PC-9 (cell line): ENCODE measurements at regions not wholly inside any gene's neighbourhood (a gene's known extent, or its start where the extent isn't known, plus 50 kb on each side); places are given as distances from the start of the nearest gene placed in this dataset.

ENCODE experiments used
- BruUV-seq: library from RNA; stranded (reverse); fragments of 400-500 nt; replicated peaks from 2 replicates; lab custom pipeline; 2021; lab: Mats Ljungman, UMichigan
- CTCF ChIA-PET: fragments of 300-600 bp; sonication (Branson Sonifier 250); formaldehyde crosslinking; loops from one replicate; lab custom pipeline; 2022; ENCODE audit warnings: antibody characterized with exemption; lab: Charles Lee
- POLR2A ChIA-PET: fragments of 300-600 bp; sonication (Branson Sonifier 250); formaldehyde crosslinking; loops from one replicate; lab custom pipeline; 2022; ENCODE audit warnings: antibody characterized with exemption; ENCODE audit not compliant: unreplicated experiment; lab: Charles Lee
- DNase-seq, 2 experiments: peaks; one replicate each; pipeline versions ENCODE4 v3.0.0 to v3.0.0-alpha.2; 2015 to 2022; ENCODE audit warnings: mixed read lengths in 1 of 2
- H2AFZ ChIP-seq: fragments of 200-600 bp; sonication (generic); 2 replicates; pipeline ENCODE4 v1.8.1; 2017; ENCODE audit warnings: antibody characterized with exemption
- H3F3A ChIP-seq: fragments of 200-600 bp; sonication (generic); 2 replicates; pipeline ENCODE4 v1.8.1; 2017; ENCODE audit warnings: antibody characterized with exemption, mild to moderate bottlenecking, low read depth; ENCODE audit not compliant: insufficient read depth
- H3K27ac ChIP-seq: fragments of 200-600 bp; sonication (generic); 2 replicates; pipeline ENCODE4 v1.6.1; 2016; ENCODE audit warnings: mixed run types
- H3K27me3 ChIP-seq: fragments of 200-600 bp; sonication (generic); 2 replicates; pipeline ENCODE4 v1.6.1; 2016; ENCODE audit warnings: low read depth, mixed run types; ENCODE audit not compliant: insufficient read depth
- H3K36me3 ChIP-seq: fragments of 200-600 bp; sonication (generic); 2 replicates; pipeline ENCODE4 v1.6.1; 2016; ENCODE audit warnings: low read depth, mixed run types
- H3K4me1 ChIP-seq: fragments of 200-600 bp; sonication (generic); replicated peaks from 2 replicates; pipeline ENCODE4 v1.6.1; 2016; ENCODE audit warnings: mixed run types; ENCODE audit not compliant: insufficient read depth
- H3K4me2 ChIP-seq: fragments of 200-600 bp; sonication (generic); 2 replicates; pipeline ENCODE4 v1.6.1; 2017; ENCODE audit warnings: mixed run types
- H3K4me3 ChIP-seq: fragments of 200-600 bp; sonication (generic); 2 replicates; pipeline ENCODE4 v1.6.1; 2016; ENCODE audit warnings: mixed run types
- H3K79me2 ChIP-seq: fragments of 200-600 bp; sonication (generic); 2 replicates; pipeline ENCODE4 v1.6.1; 2017; ENCODE audit warnings: low read depth, mixed run types
- H3K9me2 ChIP-seq: fragments of 200-600 bp; sonication (generic); 2 replicates; pipeline ENCODE4 v1.8.1; 2017; ENCODE audit warnings: mild to moderate bottlenecking; ENCODE audit not compliant: insufficient read depth
- H3K9me3 ChIP-seq: fragments of 200-600 bp; sonication (generic); 2 replicates; pipeline ENCODE4 v1.8.1; 2016; ENCODE audit warnings: low read depth; ENCODE audit not compliant: insufficient read depth
- H4K20me1 ChIP-seq: fragments of 200-600 bp; sonication (generic); 2 replicates; pipeline ENCODE4 v1.8.1; 2017; ENCODE audit not compliant: insufficient read depth
- CTCF ChIP-seq: fragments of 200-600 bp; sonication (generic); conservative IDR thresholded peaks from 2 replicates; pipeline ENCODE4 v1.6.1; 2017; ENCODE audit warnings: mixed run types, antibody characterized with exemption, mild to moderate bottlenecking, moderate library complexity
- EZH2 ChIP-seq: fragments of 200-600 bp; sonication (generic); IDR thresholded peaks from 2 replicates; pipeline ENCODE4 v1.8.0; 2017; ENCODE audit warnings: antibody characterized with exemption, low read depth
- intact Hi-C: fragments of 100-400 bp; cut with micrococcal nuclease; formaldehyde crosslinking; loops from one replicate; pipeline ENCODE4 v1.10.0; 2022; ENCODE audit not compliant: unreplicated experiment

DNA sequence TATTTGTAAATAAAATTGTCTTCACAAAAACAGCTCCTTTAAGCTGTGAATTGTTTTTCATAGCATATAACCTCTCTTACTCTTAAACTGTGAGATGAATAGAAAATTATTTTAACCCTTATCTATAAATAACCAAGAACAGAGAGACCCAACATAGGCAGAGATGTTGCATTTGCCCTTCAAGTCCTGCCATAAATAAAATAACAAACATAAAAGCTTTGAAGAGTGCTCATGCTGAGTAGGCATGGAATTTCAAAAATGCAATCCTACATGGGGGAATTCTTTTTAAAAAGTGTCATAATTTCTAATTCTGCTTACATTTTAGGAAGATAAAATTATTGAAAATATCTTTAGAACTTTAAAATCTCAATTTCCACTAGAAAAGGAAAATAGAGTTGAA, 124.1 kb upstream of the FERD3L start:
- H3K27me3 ChIP-seq = no peaks in the 10 kb centered on the region
- H3K79me2 ChIP-seq = no peaks in the 10 kb centered on the region
- intact Hi-C loops = no loop called here
- H3K36me3 ChIP-seq = no peaks in the 10 kb centered on the region
- POLR2A ChIA-PET = no interaction called here
- BruUV-seq = no TSS peak
- no peak for TF ChIP-seq CTCF
- no peak for TF ChIP-seq EZH2
- no peaks in the 10 kb centered on the region for H3K9me2 ChIP-seq
- 0 out of 2 replicates have a peak overlapping the region, but pooled peaks have one; percentile 24 for H2AFZ ChIP-seq
- H3K4me3 ChIP-seq = no peak overlapping the region
- no peaks in the 10 kb centered on the region for H3F3A ChIP-seq
- H4K20me1 ChIP-seq = no peaks in the 10 kb centered on the region
- no peak overlapping the region for H3K4me2 ChIP-seq
- H3K27ac ChIP-seq = no peak overlapping the region
- no peaks in the 10 kb centered on the region for H3K4me1 ChIP-seq
- H3K9me3 ChIP-seq = no peaks in the 10 kb centered on the region
- no peak for DNase-seq
- CTCF ChIA-PET = no interaction called here

- Histone ChIP-seq H3K79me2 (no peaks in the 10 kb centered on the region), H3K36me3 (no peaks in the 10 kb centered on the region), H3K9me2 (no peaks in the 10 kb centered on the region), H3K27me3 (no peaks in the 10 kb centered on the region), H2AFZ (peak overlapping the region; percentile 24; the same call in 1 of the 2 replicates), H3K4me1 (no peaks in the 10 kb centered on the region), H4K20me1 (no peaks in the 10 kb centered on the region), H3K4me2 (no peak overlapping the region), H3K9me3 (no peaks in the 10 kb centered on the region), H3K4me3 (no peak overlapping the region), H3F3A (no peaks in the 10 kb centered on the region), H3K27ac (no peak overlapping the region)
- BruUV-seq = no TSS peak
- CTCF ChIA-PET = no interaction called here
- intact Hi-C loops = no loop called here
- no peak for DNase-seq
- POLR2A ChIA-PET = no interaction called here
- no peak for TF ChIP-seq EZH2
- no peak for TF ChIP-seq CTCF
Observed at GRCh38 chr7:19268737-19269136, 123.5 kb upstream of the FERD3L start.

DNA sequence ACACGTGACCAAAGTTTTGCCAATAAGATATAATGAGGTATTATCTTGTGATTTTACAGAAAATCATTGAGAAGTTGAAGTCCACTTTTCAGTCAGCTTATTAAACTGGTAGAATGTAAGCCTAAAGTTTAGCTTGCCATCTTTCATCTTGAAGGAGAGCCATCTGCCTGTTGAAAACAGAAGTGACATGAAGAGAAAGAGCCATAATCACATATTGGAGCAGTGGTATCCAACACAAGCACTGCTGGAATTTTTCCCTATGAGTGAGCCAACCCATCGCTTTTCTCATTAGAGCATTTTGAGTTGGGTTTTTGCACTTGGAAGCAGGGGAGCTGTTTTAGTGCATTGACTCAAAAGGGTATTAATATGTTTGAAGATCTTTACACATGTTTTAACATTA, 117.6 kb upstream of the FERD3L start:
- ChIA-PET CTCF (interaction anchor here (0.6 kb wide), 1 partner anchor 349 kb away, joined by 3 read pairs; no protein-coding TSS in a partner anchor), POLR2A (no interaction called here)
- no peak overlapping the region for H2AFZ ChIP-seq
- intact Hi-C loops = no loop called here
- no peaks in the 10 kb centered on the region for H3K27me3 ChIP-seq
- H3K36me3 ChIP-seq = no peaks in the 10 kb centered on the region
- no peaks in the 10 kb centered on the region for H3K79me2 ChIP-seq
- H4K20me1 ChIP-seq = no peaks in the 10 kb centered on the region
- no peak for TF ChIP-seq CTCF
- no peak for TF ChIP-seq EZH2
- H3K4me2 ChIP-seq = no peak overlapping the region
- H3K9me3 ChIP-seq = no peaks in the 10 kb centered on the region
- H3K9me2 ChIP-seq = peaks cover 4% of the 10 kb centered on the region; the same call in 1 of the 2 replicates
- no peak for DNase-seq
- no peaks in the 10 kb centered on the region for H3K4me1 ChIP-seq
- no peaks in the 10 kb centered on the region for H3F3A ChIP-seq
- BruUV-seq = no TSS peak
- no peak overlapping the region for H3K27ac ChIP-seq
- H3K4me3 ChIP-seq = no peak overlapping the region
